ENCODE measurements at regions not wholly inside any gene's neighbourhood (a gene's known extent, or its start where the extent isn't known, plus 50 kb on each side); places are given as distances from the start of the nearest gene placed in this dataset.
"Not testable (repeated sequence)": the region's sequence is repeated elsewhere in the genome, so short reads cannot be mapped to it uniquely, and the experiment has no call there.

DNA sequence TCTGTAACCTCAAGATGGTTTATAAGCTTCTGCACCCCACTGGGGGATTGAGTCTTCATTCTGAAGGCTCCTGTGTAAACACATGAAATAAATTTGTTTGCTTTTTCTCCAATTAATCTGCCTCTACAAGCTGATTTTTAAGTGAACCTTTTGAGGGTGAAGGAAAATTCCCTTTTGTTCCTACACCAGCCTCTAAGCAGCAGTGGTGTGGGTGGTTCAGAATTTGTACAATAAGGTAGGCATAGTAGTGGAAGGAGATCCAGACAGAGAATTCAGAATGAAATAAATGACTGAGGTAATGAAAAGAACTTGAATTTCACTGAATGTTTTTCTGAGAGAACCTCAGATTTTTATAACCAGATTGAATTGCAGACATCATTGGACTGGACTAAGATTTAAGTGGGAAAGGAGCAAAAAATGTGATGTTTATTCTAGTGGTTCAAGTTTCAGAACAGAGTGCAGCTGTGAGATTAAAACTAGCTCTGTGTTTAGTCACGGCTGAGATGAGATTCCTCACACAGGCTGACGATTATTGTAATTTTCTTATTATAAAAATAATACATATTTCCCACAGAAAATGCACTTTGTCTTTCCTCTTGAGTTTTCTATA lies 1162.2 kb downstream of the TYW1 start:
- no peak for DNase-seq (ENCODE audit: low read depth, low spot score)

DNA sequence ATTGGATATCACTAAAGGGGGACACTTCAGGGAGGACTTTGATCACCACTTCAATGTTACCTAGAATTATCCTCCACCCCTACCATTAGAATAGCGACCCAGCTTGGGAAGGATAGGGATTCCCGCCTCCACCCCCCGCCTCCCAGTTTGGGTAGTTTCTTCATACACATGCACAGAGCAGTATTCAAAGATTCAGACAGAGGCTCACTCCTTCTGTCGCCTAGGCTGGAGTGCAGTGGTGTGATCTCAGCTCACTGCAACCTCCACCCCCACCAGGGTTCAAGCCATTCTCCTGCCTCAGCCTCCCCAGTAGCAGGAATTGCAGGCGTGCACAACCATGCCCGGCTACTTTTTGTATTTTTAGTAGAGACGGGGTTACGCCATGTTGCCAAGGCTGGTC lies 1166.1 kb downstream of the TYW1 start:
- DNase-seq (ENCODE audit: low read depth, low spot score): no peak

DNA sequence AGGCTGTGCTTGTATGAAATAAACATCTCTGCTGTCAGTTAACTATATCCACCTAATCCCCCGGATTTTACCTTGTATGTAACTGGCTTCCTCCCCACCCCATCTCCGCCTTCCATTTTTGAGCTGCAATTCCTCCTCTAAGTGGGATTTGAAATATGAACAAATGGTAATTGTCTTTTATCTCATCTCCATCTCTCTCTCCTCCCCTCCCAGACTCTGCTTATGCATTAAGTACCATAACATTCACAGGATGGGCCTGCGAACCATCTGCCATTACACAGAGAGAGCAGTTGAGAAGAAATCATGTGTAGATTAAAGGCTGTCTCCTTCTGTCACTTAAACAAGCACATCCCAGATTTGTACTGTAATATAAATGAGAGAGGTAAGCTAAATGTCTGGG lies 1169.9 kb downstream of the TYW1 start:
- no peak for DNase-seq (ENCODE audit: low read depth, low spot score)

DNA sequence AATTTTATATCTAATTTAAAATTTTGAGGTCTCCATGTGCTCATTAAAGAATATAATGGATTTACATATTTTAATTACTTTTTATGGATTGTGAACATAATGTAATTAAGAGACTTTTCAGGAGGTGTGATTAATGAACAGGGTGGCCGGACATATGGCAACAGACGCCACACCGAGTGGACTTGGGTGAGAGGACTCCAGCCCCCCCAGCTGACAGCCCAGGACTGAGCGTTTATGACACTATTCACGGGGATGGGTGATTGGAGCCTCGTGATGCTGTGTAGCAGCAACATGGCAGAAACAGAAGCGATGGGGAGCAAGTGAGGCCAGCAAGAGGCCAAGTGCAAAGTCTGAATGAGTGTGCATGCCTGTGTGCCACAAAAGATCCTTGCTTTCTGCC lies 1176.9 kb downstream of the TYW1 start:
- no peak for DNase-seq (ENCODE audit: low read depth, low spot score)

DNA sequence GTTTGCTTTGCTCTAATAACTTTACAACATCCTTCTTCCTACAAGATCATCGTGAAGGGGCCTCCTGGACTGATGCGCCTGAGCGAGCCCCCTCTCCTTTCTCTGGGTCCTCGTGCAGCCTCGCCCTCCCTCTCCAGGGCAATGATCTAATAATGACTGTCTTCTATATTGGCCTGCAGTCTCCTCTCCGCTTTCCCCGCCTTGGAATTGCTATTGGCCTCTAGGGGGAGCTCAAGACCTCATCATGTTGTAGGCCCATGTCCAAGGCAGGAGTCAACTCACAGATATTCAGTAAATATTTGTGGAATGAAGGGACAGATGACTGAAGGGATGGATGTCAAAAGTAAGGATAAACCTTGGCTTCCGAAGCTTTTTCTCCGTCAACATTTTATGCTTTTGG lies 1180.3 kb downstream of the TYW1 start:
- no peak for DNase-seq (ENCODE audit: low read depth, low spot score)

DNA sequence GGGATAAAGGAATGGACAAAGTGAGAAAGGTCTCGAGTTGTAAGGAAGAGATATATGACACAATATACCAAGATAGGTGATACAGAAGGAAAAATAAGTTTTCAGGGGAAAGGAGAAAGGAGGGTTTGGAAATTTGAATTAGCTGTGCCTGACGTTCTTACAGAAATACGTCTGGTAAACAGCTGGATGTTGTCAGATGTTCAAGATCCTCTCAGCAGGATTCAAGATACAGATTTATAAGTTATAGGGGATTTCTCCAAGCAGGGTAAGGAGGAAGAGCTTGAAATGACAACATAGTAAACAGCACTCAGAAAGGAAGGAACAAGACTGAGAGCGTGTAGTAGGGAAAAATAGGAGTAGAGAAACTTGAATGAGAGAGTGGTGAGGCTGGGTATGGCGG lies 1184.1 kb downstream of the TYW1 start:
- DNase-seq (ENCODE audit: low read depth, low spot score): no peak

DNA sequence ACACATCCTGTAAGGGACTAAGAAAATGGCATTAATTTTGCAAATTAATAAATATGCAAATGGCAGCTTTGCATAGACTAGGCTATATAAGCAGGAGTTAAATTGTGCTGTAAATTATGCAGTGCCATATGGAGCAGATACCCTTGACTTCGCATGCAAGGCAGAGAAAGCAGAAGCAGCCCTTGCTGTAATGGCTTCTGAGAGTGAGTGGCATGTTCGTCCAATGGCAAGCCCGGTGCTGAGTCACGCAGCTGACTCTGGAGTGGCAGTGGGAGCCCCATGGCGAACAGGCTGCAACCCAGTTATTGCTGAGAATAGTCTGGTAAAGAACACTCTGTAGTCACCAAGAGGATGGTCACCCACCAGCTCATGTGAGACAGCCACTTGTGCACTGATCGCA lies 1186.5 kb downstream of the TYW1 start:
- DNase-seq (ENCODE audit: low read depth, low spot score): no peak

DNA sequence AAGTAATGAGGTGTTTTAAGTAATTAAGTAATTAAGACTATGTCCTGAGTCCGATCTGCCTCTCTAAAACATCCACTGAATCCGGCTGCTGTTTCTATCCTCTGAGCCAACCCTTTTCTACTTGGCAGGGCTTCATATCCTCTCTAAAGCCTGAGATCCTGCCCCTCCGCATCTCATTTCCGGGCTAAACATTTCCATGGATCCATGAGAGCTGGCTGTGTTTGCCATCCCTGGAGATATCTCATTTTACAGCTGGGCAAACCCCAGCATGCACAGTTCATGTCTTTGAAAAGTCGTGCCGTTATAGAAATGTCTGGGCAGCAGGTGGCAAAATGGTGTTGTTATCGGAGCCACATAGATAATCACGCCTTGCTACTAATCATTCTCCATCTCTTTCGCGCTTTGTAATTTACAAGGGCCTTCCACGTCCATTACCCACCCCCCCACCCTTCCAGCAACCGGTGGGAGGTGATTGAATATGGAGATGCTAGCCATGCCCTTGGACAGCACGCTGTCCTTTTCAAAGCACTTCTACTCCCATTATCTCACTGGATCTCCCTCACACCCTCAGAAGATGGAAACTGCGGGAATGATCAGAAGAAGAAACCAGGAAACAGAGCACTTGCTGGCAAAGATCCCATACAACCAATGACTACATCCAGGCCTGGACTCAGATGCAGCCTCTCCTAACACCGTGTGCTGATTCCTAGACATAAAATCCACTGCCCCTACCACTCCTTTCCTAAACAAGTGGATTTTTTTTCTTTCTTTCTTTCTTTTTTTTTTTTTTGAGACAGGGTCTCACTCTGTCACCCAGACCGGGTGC lies 1189.2 kb downstream of the TYW1 start:
- DNase-seq (ENCODE audit: low read depth, low spot score): no peak

DNA sequence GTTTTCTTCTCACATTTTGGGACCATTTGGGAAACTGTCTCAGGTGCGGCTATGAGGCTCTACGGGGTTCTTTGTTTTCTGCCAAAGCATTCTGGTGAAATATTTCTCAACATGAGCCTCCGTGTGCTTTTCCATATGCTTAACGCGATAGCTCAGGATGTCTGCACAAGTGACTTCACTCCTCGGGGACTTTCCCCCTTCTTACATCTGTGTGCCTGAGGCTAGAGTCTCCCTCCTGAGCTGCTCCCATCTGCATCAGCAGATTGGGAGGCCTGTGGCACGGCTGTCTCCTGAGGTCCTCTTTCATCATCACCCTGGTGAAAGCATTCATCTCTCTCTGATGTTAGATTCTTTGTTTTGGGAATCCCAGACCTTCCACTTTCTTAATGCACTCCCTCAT lies 1190.9 kb downstream of the TYW1 start:
- no peak for DNase-seq (ENCODE audit: low read depth, low spot score)

DNA sequence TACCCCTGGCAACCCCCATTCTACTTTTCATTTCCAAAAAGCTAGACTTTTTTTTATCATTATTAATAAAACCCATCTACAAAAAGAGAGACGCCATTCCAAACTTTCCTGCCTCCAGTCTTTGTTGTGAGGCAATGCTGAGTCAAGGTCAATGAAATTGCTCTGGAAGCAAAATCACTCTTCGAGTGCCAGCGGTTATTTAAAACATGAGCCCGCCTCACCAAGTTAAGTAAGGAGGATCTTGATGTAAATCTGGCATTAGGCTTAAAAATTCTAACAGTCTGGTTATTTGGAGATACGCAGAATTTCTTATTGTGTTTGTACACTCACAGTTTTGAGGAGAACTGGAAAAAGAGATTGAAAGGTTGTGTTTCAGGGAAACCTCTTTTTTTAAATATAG lies 1196.3 kb downstream of the TYW1 start:
- no peak for DNase-seq (ENCODE audit: low read depth, low spot score)

DNA sequence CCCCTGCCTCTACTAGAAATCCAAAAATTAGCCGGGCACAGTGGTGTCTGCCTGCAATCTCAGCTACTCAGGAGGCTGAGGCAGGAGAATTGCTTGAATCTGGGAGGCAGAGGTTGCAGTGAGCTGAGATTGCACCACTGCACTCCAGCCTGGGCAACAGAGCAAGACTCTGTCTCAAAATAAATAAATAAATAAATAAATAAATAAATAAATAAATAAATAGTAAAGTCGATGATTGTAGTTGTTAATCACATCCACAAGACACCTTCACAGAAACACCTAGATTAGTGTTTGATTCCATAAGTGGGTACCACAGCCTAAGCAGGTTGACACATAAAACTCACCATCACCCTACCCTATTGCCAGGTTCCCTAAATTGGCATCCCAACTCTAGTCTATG lies 1199.0 kb downstream of the TYW1 start:
- not testable (repeated sequence) for DNase-seq (ENCODE audit: low read depth, low spot score)

DNA sequence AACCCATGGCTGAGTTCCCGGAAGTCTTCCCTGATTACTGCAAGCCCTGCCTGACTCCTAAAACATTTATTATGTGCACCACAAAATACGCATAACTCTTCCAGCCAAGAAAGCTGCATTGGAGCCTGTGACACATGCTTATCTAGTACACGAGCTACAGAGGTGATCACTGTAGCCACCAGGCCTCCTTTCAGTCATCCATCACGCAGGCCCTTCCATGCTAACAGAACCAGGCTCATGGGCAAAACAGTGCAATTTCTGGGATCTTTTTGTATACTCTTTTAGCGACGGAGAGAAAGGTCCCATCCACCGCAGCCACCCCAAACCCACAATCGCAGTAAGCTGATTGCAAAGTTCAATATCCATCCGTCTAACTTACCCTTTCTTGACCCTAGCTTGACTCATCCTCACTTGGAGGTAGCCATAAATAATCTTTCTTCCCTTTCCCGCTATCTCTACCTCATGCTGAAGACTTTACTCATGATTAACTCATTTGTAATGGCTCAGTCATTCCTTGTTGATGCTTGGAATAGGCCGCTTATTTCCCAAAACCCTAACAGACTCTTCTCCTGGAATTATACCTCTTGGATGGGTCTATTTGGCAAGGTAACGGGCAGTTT lies 1203.5 kb downstream of the TYW1 start:
- DNase-seq (ENCODE audit: low read depth, low spot score): no peak

DNA sequence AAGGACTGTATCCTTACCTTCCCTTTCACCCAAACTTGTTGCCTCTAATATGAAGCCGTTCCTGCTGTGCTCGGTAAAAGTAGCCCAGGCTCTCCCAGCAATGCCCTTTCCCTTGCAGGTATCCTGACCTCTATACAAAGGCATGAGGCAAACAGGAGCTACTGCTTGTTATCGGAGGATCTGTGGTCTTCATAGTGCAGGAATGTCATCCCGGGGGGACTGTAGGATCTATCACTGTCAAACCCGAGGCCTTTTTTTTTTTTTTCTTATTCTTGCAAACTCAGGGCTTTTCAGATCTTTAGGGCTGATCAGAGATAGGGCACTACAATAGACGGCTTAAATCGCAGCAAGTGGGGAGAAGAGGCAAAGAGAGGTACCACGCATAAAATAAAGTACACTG lies 1206.6 kb downstream of the TYW1 start:
- DNase-seq (ENCODE audit: low read depth, low spot score): no peak

DNA sequence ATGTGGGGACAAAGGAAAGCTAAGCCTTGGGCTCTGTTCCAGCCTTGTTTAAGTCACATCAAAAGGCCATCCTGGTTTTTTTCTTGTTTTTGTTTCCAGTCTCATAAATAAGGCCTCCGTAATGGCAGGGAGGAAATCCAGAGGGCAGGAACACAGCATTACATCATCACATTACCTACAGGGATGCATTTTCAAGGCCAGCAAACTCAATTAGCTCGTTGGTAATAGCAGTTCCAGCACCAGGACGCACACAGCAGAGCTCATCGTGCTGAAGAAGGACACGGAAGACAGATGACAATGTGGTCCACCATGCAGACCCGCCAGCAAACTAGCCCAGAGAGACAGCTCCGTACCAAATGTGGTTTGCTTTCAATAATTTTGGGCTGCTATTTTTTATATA lies 1209.2 kb downstream of the TYW1 start:
- DNase-seq (ENCODE audit: low read depth, low spot score): no peak

DNA sequence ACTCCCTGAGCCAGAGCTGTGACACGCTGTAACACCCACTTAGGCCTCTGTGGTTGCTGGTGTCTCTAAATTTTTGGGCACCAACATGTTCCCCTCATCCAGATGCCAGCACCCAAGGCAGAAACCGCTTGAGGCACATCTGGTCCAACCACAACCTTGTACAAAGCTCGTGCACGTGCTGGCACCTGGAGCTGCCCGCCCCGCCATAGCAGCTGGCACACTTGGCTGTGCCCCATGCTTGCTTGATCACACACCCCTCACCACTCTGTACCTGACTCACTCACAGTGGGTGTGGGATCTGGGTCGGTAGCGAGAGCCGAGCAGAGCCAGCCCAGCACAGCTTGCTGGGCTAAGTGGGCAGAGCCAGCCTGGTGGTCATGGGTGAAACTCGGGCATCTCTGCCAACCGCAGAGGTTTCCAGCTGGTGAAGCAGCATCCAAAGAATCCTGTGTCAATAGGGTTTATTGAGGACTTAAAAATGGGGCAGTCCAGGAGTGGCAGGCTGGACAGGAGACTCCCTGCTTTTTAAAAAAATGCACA lies 1210.4 kb downstream of the TYW1 start:
- no peak for DNase-seq (ENCODE audit: low read depth, low spot score)

DNA sequence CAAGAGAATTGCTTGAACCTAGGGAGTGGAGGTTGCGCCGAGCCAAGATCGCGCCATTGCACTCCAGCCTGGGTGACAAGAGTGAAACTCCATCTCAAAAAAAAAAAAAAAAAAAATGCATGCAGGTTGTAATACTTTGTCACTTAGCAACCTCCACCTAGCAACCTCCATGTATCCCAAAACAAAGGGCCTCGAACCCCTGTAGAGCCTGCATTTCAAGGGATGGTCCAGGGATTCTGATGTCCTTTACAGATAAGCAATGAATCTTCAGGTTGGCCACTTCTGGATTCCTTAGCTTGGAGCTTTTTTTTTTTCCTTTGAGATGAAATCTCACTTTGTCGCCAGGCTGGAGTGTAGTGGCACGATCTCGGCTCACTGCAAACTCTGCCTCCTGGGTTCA lies 1211.0 kb downstream of the TYW1 start:
- DNase-seq (ENCODE audit: low read depth, low spot score): no peak

DNA sequence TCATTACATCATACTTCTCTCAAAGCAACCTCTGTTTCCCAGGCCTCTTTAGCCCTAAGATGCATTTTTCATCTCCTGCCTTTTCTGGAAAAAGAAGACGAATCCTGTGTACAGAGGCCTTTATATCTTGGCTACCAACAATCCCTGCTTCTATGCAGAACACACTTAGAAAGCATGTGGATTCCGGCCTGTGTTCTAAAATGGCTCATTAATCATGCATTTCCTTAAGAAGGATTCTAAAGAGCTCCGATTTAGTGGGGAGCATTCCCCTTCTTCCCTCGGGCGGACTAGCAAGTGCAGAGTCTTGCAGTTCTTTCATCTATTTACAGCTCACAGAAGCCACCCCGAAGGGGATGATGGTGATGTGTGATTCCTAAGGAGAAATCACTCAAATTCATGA lies 1212.9 kb downstream of the TYW1 start:
- DNase-seq (ENCODE audit: low read depth, low spot score): no peak

DNA sequence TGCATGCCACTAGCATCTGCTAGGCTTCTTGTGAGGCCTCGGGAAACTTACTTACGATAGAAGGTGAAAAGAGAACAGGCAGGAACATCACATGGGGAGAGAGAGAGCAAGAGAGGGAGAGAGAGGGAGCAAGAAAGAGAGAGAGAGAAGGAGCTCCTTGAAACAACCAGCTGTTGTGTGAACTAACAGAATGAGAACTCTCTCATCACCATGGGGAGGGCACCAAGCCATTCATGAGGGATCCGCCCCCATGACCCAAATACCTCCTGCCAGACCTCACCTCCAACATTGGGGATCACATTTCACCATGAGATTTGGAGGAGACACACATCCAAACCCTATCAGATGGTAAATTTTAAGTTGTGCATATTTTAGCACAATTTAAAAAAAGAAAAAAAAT lies 1217.2 kb downstream of the TYW1 start:
- no peak for DNase-seq (ENCODE audit: low read depth, low spot score)

DNA sequence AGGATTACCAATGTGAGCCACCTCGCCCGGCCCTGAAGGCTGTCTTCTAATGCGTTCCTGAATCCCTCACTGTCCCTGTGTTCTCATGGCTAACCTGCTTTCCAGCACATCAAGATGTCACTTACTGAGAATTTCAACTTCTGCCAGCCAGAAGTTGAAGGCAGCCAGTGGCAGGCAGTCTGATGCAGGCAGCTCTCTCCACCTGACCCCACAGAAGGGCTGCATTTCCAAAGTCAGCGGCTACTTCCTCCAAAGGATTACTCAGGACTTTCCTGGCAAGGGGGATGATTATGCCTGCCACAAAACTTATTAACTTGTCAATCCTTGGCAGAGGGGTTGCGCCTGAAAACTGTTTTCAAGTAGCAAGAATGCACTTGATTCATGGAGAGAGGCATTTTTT lies 1219.4 kb downstream of the TYW1 start:
- no peak for DNase-seq (ENCODE audit: low read depth, low spot score)

DNA sequence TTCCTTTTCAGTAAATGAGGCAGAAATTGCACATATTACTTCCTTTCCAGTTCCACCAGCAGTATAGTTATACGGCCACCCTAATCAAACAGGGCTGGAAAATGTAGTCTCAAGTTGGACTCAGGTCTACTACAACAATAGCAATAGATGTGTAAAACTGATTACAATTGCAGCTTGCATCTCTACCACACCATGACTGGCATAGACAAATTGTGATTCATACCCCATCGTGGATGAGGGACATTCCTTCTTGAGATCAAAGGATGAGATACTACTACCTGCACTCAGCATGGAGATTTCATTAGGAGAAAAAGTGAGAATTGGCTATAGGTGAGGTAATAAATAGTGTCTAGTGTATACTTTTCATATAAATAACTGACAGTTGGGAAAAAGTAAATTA lies 1220.8 kb downstream of the TYW1 start:
- DNase-seq (ENCODE audit: low read depth, low spot score): no peak

DNA sequence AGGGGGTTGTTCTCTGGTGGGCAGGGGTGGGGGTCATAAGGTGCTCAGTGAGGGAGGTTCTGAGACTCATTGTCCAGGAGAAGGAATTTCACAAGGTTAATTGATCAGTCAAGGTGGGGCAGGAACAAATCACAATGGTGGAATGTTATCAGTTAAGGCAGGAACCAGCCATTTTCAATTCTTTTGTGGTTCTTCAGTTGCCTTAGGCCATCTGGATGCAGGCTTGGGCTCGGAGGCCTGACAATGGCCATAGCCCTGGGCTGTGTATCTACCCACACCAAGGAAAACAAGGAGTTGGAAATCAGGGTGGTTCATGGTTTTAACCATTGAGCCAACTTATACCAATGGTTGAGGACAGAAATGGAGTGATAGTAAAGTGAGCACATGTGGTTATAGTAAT lies 1221.8 kb downstream of the TYW1 start:
- no peak for DNase-seq (ENCODE audit: low read depth, low spot score)

DNA sequence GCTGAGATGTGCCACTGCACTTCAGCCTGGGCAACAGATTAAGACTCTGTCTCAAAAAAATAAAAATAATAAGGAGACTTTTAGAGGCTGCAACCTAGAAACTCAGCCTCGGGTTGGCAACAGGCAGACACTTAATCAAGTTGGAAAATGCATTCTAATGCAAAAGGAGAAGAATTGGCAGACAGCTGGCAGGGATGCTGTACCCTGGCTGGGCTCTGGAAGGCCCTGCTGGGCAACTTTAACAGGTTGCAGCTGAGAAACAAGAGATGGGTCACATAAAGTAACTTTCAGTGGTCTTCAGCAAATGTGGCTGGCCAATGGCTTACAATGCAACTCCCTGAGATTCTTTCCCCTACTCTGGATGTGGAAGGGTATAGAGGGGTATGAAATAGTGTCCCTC lies 1225.7 kb downstream of the TYW1 start:
- no peak for DNase-seq (ENCODE audit: low read depth, low spot score)
